HEK293 (cell line): ENCODE measurements at regions not wholly inside any gene's neighbourhood (a gene's known extent, or its start where the extent isn't known, plus 50 kb on each side); places are given as distances from the start of the nearest gene placed in this dataset.

ENCODE experiments used
- GFI1B ChIP-seq: fragments of 450-650 bp; formaldehyde crosslinking; IDR thresholded peaks from 2 replicates; pipeline ENCODE4 v1.5.1; 2016; ENCODE audit warnings: missing biosample characterization, missing genetic modification characterization
- KLF1 ChIP-seq: fragments of 450-650 bp; formaldehyde crosslinking; IDR thresholded peaks from 2 replicates; pipeline ENCODE4 v1.5.1; 2016; ENCODE audit warnings: missing biosample characterization, missing genetic modification characterization
- OVOL3 ChIP-seq: fragments of 450-650 bp; formaldehyde crosslinking; IDR thresholded peaks from 2 replicates; pipeline ENCODE4 v1.5.1; 2016; ENCODE audit warnings: missing biosample characterization, missing genetic modification characterization
- ZNF140 ChIP-seq: fragments of 450-650 bp; formaldehyde crosslinking; IDR thresholded peaks from 2 replicates; pipeline ENCODE4 v1.5.1; 2016; ENCODE audit warnings: missing biosample characterization, missing genetic modification characterization
- ZNF19 ChIP-seq: fragments of 450-650 bp; formaldehyde crosslinking; IDR thresholded peaks from 2 replicates; pipeline ENCODE4; 2016; ENCODE audit warnings: missing biosample characterization, missing genetic modification characterization, low read depth
- ZNF530 ChIP-seq: fragments of 450-650 bp; formaldehyde crosslinking; IDR thresholded peaks from 2 replicates; pipeline ENCODE4 v1.5.1; 2016; ENCODE audit warnings: low read depth, missing biosample characterization, missing genetic modification characterization
- TF ChIP-seq, protein P1 (sequence below): fragments of 450-650 bp; formaldehyde crosslinking; IDR thresholded peaks from 2 replicates; pipeline ENCODE4 v1.5.1; 2016; ENCODE audit warnings: missing biosample characterization, missing genetic modification characterization
- TF ChIP-seq, protein P2 (sequence below): fragments of 450-650 bp; formaldehyde crosslinking; optimal IDR thresholded peaks from 2 replicates; pipeline ENCODE3; 2016; ENCODE audit warnings: missing biosample characterization, mild to moderate bottlenecking, missing genetic modification characterization

DNA sequence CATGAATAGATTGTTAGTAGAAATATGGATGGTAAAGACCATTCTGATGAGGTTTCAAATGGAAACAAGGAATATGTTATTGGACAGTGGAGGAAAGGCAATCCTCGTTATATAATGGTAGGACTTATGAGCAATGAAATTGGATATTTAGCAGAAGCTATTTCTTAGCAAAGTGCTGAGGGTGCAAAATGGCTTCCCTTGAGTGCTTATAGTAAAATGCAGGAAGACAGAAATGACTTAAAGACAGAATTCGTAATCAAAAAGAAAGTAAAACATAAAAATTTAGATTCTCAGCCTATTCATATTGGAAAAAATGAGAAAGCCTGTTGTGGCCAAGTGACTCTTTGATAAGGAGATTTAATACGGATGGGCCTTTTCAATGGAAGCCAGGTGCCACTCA, 102.1 kb upstream of the ADRA1B start:
- TF ChIP-seq OVOL3 (tag by site-specific recombination) (no peak), GFI1B (tag by site-specific recombination) (no peak), KLF1 (tag by site-specific recombination) (no peak), ZNF140 (tag by site-specific recombination) (no peak), ZNF19 (no peak), ZNF530 (tag by site-specific recombination) (no peak)
- TF ChIP-seq, protein P1, sequence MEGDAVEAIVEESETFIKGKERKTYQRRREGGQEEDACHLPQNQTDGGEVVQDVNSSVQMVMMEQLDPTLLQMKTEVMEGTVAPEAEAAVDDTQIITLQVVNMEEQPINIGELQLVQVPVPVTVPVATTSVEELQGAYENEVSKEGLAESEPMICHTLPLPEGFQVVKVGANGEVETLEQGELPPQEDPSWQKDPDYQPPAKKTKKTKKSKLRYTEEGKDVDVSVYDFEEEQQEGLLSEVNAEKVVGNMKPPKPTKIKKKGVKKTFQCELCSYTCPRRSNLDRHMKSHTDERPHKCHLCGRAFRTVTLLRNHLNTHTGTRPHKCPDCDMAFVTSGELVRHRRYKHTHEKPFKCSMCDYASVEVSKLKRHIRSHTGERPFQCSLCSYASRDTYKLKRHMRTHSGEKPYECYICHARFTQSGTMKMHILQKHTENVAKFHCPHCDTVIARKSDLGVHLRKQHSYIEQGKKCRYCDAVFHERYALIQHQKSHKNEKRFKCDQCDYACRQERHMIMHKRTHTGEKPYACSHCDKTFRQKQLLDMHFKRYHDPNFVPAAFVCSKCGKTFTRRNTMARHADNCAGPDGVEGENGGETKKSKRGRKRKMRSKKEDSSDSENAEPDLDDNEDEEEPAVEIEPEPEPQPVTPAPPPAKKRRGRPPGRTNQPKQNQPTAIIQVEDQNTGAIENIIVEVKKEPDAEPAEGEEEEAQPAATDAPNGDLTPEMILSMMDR (tag by site-specific recombination) = no peak
- TF ChIP-seq, protein P2, sequence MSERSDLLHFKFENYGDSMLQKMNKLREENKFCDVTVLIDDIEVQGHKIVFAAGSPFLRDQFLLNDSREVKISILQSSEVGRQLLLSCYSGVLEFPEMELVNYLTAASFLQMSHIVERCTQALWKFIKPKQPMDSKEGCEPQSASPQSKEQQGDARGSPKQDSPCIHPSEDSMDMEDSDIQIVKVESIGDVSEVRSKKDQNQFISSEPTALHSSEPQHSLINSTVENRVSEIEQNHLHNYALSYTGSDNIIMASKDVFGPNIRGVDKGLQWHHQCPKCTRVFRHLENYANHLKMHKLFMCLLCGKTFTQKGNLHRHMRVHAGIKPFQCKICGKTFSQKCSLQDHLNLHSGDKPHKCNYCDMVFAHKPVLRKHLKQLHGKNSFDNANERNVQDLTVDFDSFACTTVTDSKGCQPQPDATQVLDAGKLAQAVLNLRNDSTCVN (tag by site-specific recombination) = no peak
